ENCODE measurements at regions not wholly inside any gene's neighbourhood (a gene's known extent, or its start where the extent isn't known, plus 50 kb on each side); places are given as distances from the start of the nearest gene placed in this dataset.

GRCh38 chr9:126151686-126152134, 174.9 kb upstream of the MVB12B start:
- TF ChIP-seq CTCF (IDR thresholded peaks at IDR 0.05; ENCODE audit: low read depth, low read length, missing input control) (no peak), YY1 (IDR thresholded peaks at IDR 0.05) (no peak), GABPA (IDR thresholded peaks at IDR 0.05 in 1 of 2, conservative IDR thresholded peaks at IDR 0.05 in 1 of 2) (no peak), RAD21 (IDR thresholded peaks at IDR 0.05) (no peak), EGR1 (IDR thresholded peaks at IDR 0.05; ENCODE audit: low read depth in 2 of 2) (no peak), MAX (IDR thresholded peaks at IDR 0.05) (no peak), SP1 (IDR thresholded peaks at IDR 0.05) (no peak), TAF1 (conservative IDR thresholded peaks at IDR 0.05) (no peak), NR2F2 (IDR thresholded peaks at IDR 0.05) (no peak), HNF4A (conservative IDR thresholded peaks at IDR 0.05) (no peak), FOXA1 (IDR thresholded peaks at IDR 0.05) (no peak)
- TF ChIP-seq, protein P1, sequence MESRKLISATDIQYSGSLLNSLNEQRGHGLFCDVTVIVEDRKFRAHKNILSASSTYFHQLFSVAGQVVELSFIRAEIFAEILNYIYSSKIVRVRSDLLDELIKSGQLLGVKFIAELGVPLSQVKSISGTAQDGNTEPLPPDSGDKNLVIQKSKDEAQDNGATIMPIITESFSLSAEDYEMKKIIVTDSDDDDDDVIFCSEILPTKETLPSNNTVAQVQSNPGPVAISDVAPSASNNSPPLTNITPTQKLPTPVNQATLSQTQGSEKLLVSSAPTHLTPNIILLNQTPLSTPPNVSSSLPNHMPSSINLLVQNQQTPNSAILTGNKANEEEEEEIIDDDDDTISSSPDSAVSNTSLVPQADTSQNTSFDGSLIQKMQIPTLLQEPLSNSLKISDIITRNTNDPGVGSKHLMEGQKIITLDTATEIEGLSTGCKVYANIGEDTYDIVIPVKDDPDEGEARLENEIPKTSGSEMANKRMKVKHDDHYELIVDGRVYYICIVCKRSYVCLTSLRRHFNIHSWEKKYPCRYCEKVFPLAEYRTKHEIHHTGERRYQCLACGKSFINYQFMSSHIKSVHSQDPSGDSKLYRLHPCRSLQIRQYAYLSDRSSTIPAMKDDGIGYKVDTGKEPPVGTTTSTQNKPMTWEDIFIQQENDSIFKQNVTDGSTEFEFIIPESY (IDR thresholded peaks at IDR 0.05): no peak
- TF ChIP-seq, protein P2, sequence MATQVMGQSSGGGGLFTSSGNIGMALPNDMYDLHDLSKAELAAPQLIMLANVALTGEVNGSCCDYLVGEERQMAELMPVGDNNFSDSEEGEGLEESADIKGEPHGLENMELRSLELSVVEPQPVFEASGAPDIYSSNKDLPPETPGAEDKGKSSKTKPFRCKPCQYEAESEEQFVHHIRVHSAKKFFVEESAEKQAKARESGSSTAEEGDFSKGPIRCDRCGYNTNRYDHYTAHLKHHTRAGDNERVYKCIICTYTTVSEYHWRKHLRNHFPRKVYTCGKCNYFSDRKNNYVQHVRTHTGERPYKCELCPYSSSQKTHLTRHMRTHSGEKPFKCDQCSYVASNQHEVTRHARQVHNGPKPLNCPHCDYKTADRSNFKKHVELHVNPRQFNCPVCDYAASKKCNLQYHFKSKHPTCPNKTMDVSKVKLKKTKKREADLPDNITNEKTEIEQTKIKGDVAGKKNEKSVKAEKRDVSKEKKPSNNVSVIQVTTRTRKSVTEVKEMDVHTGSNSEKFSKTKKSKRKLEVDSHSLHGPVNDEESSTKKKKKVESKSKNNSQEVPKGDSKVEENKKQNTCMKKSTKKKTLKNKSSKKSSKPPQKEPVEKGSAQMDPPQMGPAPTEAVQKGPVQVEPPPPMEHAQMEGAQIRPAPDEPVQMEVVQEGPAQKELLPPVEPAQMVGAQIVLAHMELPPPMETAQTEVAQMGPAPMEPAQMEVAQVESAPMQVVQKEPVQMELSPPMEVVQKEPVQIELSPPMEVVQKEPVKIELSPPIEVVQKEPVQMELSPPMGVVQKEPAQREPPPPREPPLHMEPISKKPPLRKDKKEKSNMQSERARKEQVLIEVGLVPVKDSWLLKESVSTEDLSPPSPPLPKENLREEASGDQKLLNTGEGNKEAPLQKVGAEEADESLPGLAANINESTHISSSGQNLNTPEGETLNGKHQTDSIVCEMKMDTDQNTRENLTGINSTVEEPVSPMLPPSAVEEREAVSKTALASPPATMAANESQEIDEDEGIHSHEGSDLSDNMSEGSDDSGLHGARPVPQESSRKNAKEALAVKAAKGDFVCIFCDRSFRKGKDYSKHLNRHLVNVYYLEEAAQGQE (IDR thresholded peaks at IDR 0.05): no peak
- TF ChIP-seq, protein P3, sequence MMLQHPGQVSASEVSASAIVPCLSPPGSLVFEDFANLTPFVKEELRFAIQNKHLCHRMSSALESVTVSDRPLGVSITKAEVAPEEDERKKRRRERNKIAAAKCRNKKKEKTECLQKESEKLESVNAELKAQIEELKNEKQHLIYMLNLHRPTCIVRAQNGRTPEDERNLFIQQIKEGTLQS (IDR thresholded peaks at IDR 0.05): no peak
